ENCODE measurements at regions not wholly inside any gene's neighbourhood (a gene's known extent, or its start where the extent isn't known, plus 50 kb on each side); places are given as distances from the start of the nearest gene placed in this dataset.

DNA sequence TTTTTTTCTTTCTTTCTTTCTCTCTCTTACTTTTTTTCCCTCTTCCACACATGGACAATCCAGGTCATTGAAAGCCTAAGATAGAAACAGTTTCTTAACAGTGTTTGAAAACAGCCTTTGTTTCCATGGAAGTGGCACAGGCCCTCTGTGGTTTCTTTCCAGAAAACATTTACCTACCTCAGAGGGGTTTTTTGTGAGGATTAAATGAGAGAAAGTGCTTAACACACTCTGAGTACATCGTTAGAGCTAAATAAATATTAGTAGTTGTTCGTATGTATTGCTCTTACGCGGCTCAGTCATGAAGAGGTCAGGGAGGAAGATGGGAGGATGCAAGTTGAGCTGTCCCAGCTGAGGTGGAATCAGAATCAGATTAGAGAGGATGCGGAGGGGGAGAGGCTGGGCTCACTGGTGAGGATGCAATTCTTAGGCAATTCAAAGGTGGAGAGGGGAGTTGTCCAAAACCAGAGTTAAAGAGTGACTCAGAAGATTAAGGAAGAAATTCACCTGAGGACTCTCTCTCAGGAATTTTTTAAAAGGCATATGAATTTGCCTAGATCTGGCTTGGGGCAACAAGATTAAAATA lies 345.4 kb downstream of the PMP22 start:
- Histone ChIP-seq H3K9me3 (no peaks in the 10 kb centered on the region), H3K27ac (no peak overlapping the region), H3K36me3 (no peaks in the 10 kb centered on the region), H3K4me1 (no peaks in the 10 kb centered on the region), H3K4me3 (no peak overlapping the region), H3K27me3 (no peaks in the 10 kb centered on the region)
- ATAC-seq (no peak), DNase-seq (no peak)
- intact Hi-C loops (cut with DNase I) = no loop called here
- TF ChIP-seq, protein P1, sequence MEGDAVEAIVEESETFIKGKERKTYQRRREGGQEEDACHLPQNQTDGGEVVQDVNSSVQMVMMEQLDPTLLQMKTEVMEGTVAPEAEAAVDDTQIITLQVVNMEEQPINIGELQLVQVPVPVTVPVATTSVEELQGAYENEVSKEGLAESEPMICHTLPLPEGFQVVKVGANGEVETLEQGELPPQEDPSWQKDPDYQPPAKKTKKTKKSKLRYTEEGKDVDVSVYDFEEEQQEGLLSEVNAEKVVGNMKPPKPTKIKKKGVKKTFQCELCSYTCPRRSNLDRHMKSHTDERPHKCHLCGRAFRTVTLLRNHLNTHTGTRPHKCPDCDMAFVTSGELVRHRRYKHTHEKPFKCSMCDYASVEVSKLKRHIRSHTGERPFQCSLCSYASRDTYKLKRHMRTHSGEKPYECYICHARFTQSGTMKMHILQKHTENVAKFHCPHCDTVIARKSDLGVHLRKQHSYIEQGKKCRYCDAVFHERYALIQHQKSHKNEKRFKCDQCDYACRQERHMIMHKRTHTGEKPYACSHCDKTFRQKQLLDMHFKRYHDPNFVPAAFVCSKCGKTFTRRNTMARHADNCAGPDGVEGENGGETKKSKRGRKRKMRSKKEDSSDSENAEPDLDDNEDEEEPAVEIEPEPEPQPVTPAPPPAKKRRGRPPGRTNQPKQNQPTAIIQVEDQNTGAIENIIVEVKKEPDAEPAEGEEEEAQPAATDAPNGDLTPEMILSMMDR (IDR thresholded peaks at IDR 0.05) = no peak
- no peak for TF ChIP-seq POLR2A (IDR thresholded peaks at IDR 0.05)
- 63% methylated on average over 5 of the region's 5 CpGs for WGBS (ENCODE audit: insufficient coverage, low coverage, low lambda C conversion rate, missing lambda C conversion rate)

DNA sequence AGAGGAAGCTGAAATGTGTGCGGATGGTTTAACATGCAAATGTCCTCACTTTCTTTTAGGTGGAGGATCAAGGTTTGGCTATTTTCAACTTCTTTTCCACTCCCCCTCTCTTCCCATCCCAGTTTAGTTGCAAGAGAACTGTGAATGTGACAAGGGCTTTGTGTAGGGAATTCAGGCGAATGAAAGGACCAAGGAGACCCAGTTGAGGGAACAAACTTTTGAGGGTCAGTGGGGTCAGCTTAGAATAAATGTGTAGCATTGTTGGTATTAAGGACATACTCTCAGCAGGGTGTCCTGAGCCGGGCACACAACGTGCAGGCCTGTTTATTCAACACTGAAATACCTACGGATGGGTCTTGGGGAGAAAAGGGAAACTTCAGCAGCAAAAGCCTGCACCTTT lies 346.0 kb downstream of the PMP22 start:
- TF ChIP-seq POLR2A (IDR thresholded peaks at IDR 0.05) = no peak
- TF ChIP-seq, protein P1 (IDR thresholded peaks at IDR 0.05) = no peak
- no peaks in the 10 kb centered on the region for H3K9me3 ChIP-seq
- intact Hi-C loops (cut with DNase I) = no loop called here
- H3K27ac ChIP-seq = no peak overlapping the region
- no peaks in the 10 kb centered on the region for H3K36me3 ChIP-seq
- 49% methylated on average over 5 of the region's 5 CpGs for WGBS (ENCODE audit: insufficient coverage, low coverage, low lambda C conversion rate, missing lambda C conversion rate)
- H3K27me3 ChIP-seq = no peaks in the 10 kb centered on the region
- ATAC-seq = no peak
- no peaks in the 10 kb centered on the region for H3K4me1 ChIP-seq
- H3K4me3 ChIP-seq = no peak overlapping the region
- no peak for DNase-seq

DNA sequence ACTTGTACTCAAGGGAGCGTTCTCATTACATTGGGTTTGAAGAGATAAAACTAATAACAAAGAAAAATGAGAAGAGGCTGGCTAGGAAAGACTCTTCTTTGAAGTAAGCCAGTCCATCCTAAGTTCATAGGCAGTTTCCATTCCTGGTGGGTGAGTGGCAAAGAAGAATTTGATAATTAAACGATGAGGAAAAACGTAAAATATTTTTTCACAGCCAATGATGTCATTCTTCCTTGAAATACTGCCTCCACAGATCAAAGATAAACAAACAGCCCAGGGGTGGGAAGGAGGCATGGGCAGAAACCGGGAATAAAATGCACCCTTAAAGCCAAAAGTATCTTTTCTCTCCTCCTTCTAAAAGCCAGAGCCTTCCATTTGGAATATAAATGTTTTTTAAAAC lies 346.6 kb downstream of the PMP22 start:
- DNase-seq = no peak
- H3K9me3 ChIP-seq = no peaks in the 10 kb centered on the region

DNA sequence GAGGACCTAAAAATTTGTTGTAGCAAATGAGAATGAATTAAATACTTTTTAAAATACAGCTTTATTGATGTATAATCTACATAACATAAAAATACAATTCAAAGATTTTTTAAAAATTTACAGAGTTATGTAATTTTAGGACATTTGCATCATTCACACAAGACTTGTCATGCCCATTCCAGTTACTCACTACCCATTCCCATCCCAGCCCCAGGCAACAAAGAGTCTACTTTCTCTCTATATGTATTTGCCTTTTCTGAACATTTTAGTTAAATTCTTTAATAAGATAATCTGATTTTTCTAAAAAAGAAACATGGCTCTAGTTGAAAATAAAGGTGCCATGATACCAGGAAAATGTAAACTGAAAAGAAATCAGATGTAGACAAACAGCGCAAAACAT lies 354.2 kb downstream of the PMP22 start:
- ATAC-seq (no peak), DNase-seq (no peak)
- intact Hi-C loops (cut with DNase I) = no loop called here
- no peaks in the 10 kb centered on the region for H3K9me3 ChIP-seq
- no peak for TF ChIP-seq POLR2A (IDR thresholded peaks at IDR 0.05)
- TF ChIP-seq, protein P1 (IDR thresholded peaks at IDR 0.05) = no peak
- H3K27me3 ChIP-seq = no peaks in the 10 kb centered on the region
- no peaks in the 10 kb centered on the region for H3K36me3 ChIP-seq
- 88% methylated on average over 1 of the region's 1 CpG for WGBS (ENCODE audit: insufficient coverage, low coverage, low lambda C conversion rate, missing lambda C conversion rate)
- H3K27ac ChIP-seq = no peak overlapping the region
- no peak overlapping the region for H3K4me3 ChIP-seq
- H3K4me1 ChIP-seq = no peaks in the 10 kb centered on the region

More for the DNA sequence above, 346.6 kb downstream of the PMP22 start:
- Histone ChIP-seq H3K4me1 (no peaks in the 10 kb centered on the region), H3K27me3 (no peaks in the 10 kb centered on the region), H3K27ac (no peak overlapping the region), H3K36me3 (no peaks in the 10 kb centered on the region), H3K4me3 (no peak overlapping the region)
- intact Hi-C loops (cut with DNase I) = no loop called here
- WGBS (ENCODE audit: insufficient coverage, low coverage, low lambda C conversion rate, missing lambda C conversion rate) = 28% methylated on average over 4 of the region's 4 CpGs
- no peak for ATAC-seq
- TF ChIP-seq, protein P1 (IDR thresholded peaks at IDR 0.05) = no peak
- no peak for TF ChIP-seq POLR2A (IDR thresholded peaks at IDR 0.05)

- H3K9me3 ChIP-seq = no peaks in the 10 kb centered on the region
- 50% methylated on average over 4 of the region's 4 CpGs for WGBS (ENCODE audit: insufficient coverage, low coverage, low lambda C conversion rate, missing lambda C conversion rate)
- DNase-seq (no peak), ATAC-seq (no peak)
- H3K4me1 ChIP-seq = no peaks in the 10 kb centered on the region
- no peak overlapping the region for H3K27ac ChIP-seq
- no peak overlapping the region for H3K4me3 ChIP-seq
- no peak for TF ChIP-seq POLR2A (IDR thresholded peaks at IDR 0.05)
- TF ChIP-seq, protein P1 (IDR thresholded peaks at IDR 0.05) = no peak
- no peaks in the 10 kb centered on the region for H3K36me3 ChIP-seq
- H3K27me3 ChIP-seq = no peaks in the 10 kb centered on the region
- intact Hi-C loops (cut with DNase I) = no loop called here
Measured at GRCh38 chr17:14904386-14904785, 360.7 kb downstream of the PMP22 start.

Data from right lobe of liver (tissue), 6 donors.